HL-60 (cell line): ENCODE measurements at regions not wholly inside any gene's neighbourhood (a gene's known extent, or its start where the extent isn't known, plus 50 kb on each side); places are given as distances from the start of the nearest gene placed in this dataset.

ENCODE experiments used
- GABPA ChIP-seq: IDR thresholded peaks from 2 replicates; pipeline ENCODE4 v1.6.1; 2012; ENCODE audit warnings: low read depth
- SPI1 ChIP-seq: IDR thresholded peaks from 2 replicates; pipeline ENCODE4 v1.6.1; 2012; ENCODE audit warnings: low read depth, mild to moderate bottlenecking, borderline replicate concordance
- TF ChIP-seq, protein P1 (sequence below): IDR thresholded peaks from one replicate; pipeline ENCODE4 v1.5.1; 2011; ENCODE audit warnings: low read length, control low read depth, inconsistent platforms; ENCODE audit not compliant: insufficient read depth

GRCh38 chr6:23305325-23305943, 736.1 kb downstream of the HDGFL1 start:
- TF ChIP-seq, protein P1, sequence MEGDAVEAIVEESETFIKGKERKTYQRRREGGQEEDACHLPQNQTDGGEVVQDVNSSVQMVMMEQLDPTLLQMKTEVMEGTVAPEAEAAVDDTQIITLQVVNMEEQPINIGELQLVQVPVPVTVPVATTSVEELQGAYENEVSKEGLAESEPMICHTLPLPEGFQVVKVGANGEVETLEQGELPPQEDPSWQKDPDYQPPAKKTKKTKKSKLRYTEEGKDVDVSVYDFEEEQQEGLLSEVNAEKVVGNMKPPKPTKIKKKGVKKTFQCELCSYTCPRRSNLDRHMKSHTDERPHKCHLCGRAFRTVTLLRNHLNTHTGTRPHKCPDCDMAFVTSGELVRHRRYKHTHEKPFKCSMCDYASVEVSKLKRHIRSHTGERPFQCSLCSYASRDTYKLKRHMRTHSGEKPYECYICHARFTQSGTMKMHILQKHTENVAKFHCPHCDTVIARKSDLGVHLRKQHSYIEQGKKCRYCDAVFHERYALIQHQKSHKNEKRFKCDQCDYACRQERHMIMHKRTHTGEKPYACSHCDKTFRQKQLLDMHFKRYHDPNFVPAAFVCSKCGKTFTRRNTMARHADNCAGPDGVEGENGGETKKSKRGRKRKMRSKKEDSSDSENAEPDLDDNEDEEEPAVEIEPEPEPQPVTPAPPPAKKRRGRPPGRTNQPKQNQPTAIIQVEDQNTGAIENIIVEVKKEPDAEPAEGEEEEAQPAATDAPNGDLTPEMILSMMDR: no peak
- TF ChIP-seq GABPA: no peak
- TF ChIP-seq SPI1: no peak
